Astrocyte of the cerebellum (primary cell): ENCODE measurements at regions not wholly inside any gene's neighbourhood (a gene's known extent, or its start where the extent isn't known, plus 50 kb on each side); places are given as distances from the start of the nearest gene placed in this dataset.

Experiments
- DNase-seq: peaks from one replicate; pipeline ENCODE4 v3.0.0-alpha.2; 2011; ENCODE audit warnings: low read depth
- H3K4me3 ChIP-seq: 2 replicates; pipeline ENCODE4 v1.5.1; 2011; ENCODE audit warnings: mild to moderate bottlenecking, low read depth, low read length, moderate library complexity
- in situ Hi-C: cut with HindIII; loops from 2 replicates; pipeline ENCODE4 v1.10.0; 2017; ENCODE audit warnings: low sequenced_read_pairs
- TF ChIP-seq, protein P1 (sequence below): IDR thresholded peaks from 2 replicates; pipeline ENCODE4 v1.5.1; 2012; ENCODE audit warnings: low read length, low read depth, moderate library complexity, mild to moderate bottlenecking; ENCODE audit errors: missing control alignments

DNA sequence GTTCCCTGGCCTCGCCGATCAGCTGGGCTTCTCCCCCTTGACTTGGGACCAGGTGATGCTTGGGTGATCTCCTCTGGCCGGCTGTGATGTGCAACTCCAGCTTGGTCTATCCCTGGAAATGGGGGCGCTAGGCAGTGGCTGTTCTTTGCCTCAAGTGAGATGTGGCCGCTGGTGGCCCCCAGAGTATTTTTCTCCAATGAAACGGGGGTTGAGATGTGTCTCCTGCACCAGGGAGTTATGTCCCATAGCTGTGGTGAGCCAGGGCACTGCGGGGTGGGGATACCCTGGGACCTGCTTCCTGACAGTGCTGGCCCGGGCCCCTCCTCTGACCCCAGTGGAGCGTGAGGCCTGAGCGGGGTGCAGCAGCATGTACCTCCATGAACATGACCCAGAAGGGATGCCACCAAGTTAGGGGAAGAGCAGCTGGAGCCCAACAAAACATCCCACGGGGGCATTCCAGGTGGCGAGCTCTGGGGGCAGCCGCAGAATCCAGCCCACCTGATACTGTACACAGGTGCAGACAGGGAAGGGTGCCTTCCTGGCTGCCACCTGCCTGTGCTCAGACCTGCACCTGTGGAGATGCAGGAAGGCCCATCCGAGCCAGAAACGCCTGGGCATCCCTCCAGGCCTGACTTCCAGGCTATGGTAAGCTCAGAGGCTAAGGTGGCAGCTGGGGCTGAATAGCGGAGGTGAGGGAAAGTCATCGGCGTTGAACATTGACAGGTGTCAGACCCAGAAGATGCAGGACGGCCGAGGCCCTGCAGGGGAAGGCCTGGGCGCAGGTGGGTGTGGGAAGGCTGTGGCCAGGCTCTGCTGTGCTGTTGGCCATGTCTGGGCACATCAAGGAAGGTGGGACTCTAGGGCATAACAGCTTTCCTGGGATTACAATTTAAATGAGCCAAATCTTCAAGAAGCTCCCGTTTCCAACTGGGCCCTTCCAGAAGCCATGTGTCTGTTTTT lies 97.3 kb downstream of the CTTN start:
- in situ Hi-C loops: no loop called here
- TF ChIP-seq, protein P1, sequence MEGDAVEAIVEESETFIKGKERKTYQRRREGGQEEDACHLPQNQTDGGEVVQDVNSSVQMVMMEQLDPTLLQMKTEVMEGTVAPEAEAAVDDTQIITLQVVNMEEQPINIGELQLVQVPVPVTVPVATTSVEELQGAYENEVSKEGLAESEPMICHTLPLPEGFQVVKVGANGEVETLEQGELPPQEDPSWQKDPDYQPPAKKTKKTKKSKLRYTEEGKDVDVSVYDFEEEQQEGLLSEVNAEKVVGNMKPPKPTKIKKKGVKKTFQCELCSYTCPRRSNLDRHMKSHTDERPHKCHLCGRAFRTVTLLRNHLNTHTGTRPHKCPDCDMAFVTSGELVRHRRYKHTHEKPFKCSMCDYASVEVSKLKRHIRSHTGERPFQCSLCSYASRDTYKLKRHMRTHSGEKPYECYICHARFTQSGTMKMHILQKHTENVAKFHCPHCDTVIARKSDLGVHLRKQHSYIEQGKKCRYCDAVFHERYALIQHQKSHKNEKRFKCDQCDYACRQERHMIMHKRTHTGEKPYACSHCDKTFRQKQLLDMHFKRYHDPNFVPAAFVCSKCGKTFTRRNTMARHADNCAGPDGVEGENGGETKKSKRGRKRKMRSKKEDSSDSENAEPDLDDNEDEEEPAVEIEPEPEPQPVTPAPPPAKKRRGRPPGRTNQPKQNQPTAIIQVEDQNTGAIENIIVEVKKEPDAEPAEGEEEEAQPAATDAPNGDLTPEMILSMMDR: no peak
- no peak for DNase-seq
- H3K4me3 ChIP-seq: no peak overlapping the region

DNA sequence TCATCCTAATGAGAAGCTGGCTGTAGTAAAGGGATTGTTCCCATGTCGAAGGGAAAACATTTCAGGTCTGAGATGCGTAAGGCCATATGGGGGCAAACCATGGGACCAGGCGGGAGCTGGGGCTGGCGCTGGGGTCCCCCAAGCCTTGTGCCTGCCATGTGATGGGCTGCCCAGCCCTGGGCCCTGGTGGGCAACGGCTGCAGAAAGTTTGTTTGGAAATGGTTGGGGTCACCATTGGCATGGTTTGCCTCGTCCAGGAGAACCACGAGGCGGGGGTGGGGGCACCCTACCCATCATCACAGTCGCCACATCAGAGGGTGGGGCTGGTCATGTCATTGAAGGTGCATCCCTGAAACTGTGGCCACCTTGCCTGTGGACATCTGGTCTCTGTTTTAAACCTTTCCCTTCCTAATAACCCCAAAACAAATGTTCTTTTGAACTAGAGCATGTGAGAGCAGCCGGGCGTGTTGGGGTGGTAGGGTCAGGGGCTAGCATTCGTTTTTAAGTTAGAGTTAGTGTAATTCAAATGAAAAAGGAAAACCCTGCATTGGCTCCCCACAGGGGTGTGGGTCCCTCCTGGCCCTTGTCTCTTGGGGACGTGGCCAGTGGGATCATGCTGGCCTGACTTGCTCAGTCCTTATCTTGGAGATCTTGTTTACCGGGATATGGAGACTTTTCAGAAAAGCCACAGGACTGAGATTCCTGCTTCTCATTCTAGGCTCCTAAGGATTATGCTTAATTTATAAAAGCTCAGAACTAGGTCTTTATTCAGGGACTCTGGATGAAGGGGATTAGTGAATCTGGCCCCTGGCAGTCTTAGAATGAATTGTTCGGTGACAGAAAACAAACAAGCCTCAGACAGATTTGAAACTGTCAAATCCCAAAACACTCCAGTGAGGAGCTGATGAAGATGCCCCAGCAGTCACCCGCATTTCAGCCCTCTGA lies 98.5 kb downstream of the CTTN start:
- no peak overlapping the region for H3K4me3 ChIP-seq
- DNase-seq: no peak
- TF ChIP-seq, protein P1: no peak
- in situ Hi-C loops: no loop called here

DNA sequence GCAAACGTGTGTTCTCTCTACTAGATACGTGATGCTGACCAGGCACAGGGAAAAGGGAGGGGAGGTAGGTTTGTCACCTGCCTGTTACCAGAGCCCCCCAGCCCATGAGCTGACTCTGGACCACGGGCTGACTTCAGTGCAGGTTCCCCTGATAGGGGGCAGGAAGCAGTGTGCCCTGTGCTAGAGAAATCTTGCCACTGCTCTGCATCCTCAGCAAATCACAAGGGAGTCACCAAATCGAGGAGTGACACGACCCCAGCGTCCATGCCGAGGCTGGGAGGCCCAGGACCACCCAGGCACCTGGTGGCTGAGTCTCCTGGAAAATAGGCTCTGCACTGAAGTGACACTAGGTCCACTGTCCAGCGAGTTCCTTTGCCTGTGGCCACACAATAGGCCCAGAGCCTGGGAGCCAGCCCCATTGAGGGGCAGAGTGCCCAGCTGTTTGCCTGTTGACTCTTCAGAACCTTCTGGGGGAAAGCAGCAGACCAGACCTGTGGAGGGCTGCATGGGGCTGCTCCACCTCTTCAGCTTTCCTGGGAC lies 99.3 kb downstream of the CTTN start:
- TF ChIP-seq, protein P1: no peak
- no peak overlapping the region for H3K4me3 ChIP-seq
- no peak for DNase-seq
- in situ Hi-C loops: no loop called here

DNA sequence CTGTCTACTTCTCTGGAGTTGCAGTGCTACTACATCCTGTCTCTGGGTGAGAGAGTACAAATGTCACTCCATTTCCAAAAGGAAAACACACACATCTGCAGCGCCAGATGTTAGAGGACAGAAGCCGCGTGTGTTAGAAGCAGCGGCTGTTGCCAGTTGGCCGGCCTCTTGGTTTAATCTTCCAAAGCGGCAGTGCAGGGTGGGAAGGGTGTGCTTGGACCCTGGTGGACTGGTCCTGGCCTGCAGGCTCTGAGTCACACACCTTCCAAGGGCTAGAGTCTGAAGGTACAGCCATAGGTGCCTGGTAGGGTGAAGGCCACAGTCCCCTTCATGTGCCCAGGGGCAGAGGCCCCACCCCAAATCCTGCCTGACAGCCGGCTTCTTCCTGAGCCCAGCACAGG lies 99.8 kb downstream of the CTTN start:
- in situ Hi-C loops: no loop called here
- no peak for DNase-seq
- H3K4me3 ChIP-seq: no peak overlapping the region
- TF ChIP-seq, protein P1: no peak

DNA sequence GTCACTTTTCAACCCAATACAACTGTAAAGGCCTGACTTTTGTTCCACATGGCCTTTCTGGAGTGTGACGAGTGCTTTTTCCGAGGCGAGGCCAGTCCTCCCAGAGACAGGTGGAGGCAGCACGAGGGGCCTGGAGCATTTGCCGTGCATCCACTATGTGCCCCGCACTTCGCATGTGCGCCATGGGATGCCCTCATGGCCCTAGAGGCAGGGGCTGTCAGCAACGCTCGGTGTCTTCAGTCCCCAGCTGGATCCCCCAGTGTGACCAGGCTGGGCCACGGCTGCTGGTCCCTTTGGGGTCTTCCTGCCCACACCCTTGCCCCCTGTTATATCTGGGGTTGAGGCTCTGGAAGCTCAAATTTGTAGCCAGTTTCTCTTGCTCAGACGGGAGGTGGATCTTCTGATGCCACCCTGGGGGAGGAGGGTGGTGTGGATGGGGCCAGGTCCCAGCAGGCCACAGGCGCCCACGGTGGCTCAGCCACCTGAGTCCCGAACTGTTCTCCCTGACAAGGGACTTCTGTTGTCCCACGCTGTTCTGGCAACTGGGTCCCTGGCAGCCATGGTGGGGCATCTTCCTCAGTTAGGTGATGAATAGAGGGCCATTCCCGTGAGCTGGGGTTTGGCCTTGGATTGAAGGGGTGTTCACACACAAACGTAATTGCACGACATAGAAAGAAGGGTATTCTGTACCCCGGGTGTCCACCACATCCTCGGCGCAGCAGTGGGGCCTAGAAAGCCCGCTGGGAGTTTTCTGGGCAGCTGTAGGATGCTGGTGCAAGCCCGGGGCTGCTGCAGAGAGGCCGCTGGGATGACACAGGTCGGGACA lies 100.9 kb downstream of the CTTN start:
- no peak overlapping the region for H3K4me3 ChIP-seq
- no peak for DNase-seq
- in situ Hi-C loops: no loop called here
- TF ChIP-seq, protein P1: no peak
